HepG2 (cell line): ENCODE measurements at regions not wholly inside any gene's neighbourhood (a gene's known extent, or its start where the extent isn't known, plus 50 kb on each side); places are given as distances from the start of the nearest gene placed in this dataset.
"Not testable (repeated sequence)": the region's sequence is repeated elsewhere in the genome, so short reads cannot be mapped to it uniquely, and the experiment has no call there.

Source experiments
- MAFK ChIP-seq, 2 experiments: IDR thresholded peaks in 1 of 2; conservative IDR thresholded peaks in 1 of 2; 2 replicates each; pipeline ENCODE4 v1.6.1; 2011; ENCODE audit warnings: improper control_type of control experiment in 2 of 2, low read length in 2 of 2
- MED1 ChIP-seq: sonication (generic); formaldehyde crosslinking; IDR thresholded peaks from 2 replicates; pipeline ENCODE4 v1.4.0; 2020; ENCODE audit warnings: missing genetic modification reagents
- NCOR1 ChIP-seq: fragments of 200-600 bp; sonication (generic); IDR thresholded peaks from 2 replicates; pipeline ENCODE4 v1.7.0; 2017; ENCODE audit warnings: antibody characterized with exemption, low read length, borderline replicate concordance
- NKX3-1 ChIP-seq: sonication (generic); formaldehyde crosslinking; IDR thresholded peaks from 2 replicates; pipeline ENCODE4 v1.5.0; 2020; ENCODE audit warnings: missing genetic modification reagents
- TBP ChIP-seq: sonication (generic); formaldehyde crosslinking; IDR thresholded peaks from 2 replicates; pipeline ENCODE4 v1.5.0; 2020; ENCODE audit warnings: missing genetic modification reagents
- ZNF121 ChIP-seq: sonication (generic); formaldehyde crosslinking; IDR thresholded peaks from 2 replicates; pipeline ENCODE4 v1.5.0; 2020; ENCODE audit warnings: mild to moderate bottlenecking, missing genetic modification reagents
- ZNF263 ChIP-seq: sonication (generic); formaldehyde crosslinking; IDR thresholded peaks from 2 replicates; pipeline ENCODE4 v1.4.0; 2020; ENCODE audit warnings: missing genetic modification reagents
- TF ChIP-seq, protein P1 (sequence below): sonication (generic); formaldehyde crosslinking; IDR thresholded peaks from 2 replicates; pipeline ENCODE4 v1.5.0; 2020; ENCODE audit warnings: mild to moderate bottlenecking, missing genetic modification reagents, borderline replicate concordance
- TF ChIP-seq, protein P2 (sequence below): sonication (generic); formaldehyde crosslinking; IDR thresholded peaks from 2 replicates; pipeline ENCODE4 v1.4.0; 2020; ENCODE audit warnings: mild to moderate bottlenecking, missing genetic modification reagents
- TF ChIP-seq, protein P3 (sequence below): sonication (generic); formaldehyde crosslinking; conservative IDR thresholded peaks from 2 replicates; pipeline ENCODE4 v1.8.1; 2023; ENCODE audit warnings: missing genetic modification reagents

DNA sequence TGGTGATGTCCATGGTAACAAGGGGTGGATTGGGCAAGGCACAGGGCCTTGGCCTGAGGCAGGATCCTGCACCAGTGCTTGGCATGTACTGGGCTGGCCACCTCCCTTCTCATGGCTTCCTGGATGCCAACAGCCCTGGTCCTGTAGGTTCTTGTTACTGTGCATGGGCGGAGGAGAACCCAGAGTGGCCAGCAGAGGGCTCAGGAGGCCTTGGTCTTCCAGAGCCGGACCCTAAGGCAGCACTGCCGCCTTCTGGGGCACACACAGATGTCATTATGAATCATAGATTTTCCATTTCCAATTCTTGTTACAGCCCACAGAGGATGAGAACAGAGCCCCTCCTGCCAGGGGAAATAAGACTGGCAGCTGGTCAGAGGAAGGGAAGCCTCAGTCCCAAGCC is 122.7 kb downstream of the ZNF267 start:
- TF ChIP-seq ZNF263 (CRISPR knock-in tag); MAFK (conservative IDR thresholded peaks at IDR 0.05 in 1 of 2, IDR thresholded peaks at IDR 0.05 in 1 of 2; ENCODE audit: low read length in 2 of 2); NKX3-1; ZNF121 (CRISPR knock-in tag); TBP (CRISPR knock-in tag); MED1 (CRISPR knock-in tag); NCOR1: not testable (repeated sequence)
- TF ChIP-seq, protein P1, sequence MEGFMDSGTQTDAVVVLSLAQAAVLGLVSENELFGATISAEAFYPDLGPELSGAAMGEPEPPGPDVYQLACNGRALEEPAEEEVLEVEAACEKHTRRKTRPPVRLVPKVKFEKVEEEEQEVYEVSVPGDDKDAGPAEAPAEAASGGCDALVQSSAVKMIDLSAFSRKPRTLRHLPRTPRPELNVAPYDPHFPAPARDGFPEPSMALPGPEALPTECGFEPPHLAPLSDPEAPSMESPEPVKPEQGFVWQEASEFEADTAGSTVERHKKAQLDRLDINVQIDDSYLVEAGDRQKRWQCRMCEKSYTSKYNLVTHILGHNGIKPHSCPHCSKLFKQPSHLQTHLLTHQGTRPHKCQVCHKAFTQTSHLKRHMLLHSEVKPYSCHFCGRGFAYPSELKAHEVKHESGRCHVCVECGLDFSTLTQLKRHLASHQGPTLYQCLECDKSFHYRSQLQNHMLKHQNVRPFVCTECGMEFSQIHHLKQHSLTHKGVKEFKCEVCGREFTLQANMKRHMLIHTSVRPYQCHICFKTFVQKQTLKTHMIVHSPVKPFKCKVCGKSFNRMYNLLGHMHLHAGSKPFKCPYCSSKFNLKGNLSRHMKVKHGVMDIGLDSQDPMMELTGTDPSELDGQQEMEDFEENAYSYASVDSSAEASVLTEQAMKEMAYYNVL (CRISPR knock-in tag), result not testable (repeated sequence)
- TF ChIP-seq, protein P2, sequence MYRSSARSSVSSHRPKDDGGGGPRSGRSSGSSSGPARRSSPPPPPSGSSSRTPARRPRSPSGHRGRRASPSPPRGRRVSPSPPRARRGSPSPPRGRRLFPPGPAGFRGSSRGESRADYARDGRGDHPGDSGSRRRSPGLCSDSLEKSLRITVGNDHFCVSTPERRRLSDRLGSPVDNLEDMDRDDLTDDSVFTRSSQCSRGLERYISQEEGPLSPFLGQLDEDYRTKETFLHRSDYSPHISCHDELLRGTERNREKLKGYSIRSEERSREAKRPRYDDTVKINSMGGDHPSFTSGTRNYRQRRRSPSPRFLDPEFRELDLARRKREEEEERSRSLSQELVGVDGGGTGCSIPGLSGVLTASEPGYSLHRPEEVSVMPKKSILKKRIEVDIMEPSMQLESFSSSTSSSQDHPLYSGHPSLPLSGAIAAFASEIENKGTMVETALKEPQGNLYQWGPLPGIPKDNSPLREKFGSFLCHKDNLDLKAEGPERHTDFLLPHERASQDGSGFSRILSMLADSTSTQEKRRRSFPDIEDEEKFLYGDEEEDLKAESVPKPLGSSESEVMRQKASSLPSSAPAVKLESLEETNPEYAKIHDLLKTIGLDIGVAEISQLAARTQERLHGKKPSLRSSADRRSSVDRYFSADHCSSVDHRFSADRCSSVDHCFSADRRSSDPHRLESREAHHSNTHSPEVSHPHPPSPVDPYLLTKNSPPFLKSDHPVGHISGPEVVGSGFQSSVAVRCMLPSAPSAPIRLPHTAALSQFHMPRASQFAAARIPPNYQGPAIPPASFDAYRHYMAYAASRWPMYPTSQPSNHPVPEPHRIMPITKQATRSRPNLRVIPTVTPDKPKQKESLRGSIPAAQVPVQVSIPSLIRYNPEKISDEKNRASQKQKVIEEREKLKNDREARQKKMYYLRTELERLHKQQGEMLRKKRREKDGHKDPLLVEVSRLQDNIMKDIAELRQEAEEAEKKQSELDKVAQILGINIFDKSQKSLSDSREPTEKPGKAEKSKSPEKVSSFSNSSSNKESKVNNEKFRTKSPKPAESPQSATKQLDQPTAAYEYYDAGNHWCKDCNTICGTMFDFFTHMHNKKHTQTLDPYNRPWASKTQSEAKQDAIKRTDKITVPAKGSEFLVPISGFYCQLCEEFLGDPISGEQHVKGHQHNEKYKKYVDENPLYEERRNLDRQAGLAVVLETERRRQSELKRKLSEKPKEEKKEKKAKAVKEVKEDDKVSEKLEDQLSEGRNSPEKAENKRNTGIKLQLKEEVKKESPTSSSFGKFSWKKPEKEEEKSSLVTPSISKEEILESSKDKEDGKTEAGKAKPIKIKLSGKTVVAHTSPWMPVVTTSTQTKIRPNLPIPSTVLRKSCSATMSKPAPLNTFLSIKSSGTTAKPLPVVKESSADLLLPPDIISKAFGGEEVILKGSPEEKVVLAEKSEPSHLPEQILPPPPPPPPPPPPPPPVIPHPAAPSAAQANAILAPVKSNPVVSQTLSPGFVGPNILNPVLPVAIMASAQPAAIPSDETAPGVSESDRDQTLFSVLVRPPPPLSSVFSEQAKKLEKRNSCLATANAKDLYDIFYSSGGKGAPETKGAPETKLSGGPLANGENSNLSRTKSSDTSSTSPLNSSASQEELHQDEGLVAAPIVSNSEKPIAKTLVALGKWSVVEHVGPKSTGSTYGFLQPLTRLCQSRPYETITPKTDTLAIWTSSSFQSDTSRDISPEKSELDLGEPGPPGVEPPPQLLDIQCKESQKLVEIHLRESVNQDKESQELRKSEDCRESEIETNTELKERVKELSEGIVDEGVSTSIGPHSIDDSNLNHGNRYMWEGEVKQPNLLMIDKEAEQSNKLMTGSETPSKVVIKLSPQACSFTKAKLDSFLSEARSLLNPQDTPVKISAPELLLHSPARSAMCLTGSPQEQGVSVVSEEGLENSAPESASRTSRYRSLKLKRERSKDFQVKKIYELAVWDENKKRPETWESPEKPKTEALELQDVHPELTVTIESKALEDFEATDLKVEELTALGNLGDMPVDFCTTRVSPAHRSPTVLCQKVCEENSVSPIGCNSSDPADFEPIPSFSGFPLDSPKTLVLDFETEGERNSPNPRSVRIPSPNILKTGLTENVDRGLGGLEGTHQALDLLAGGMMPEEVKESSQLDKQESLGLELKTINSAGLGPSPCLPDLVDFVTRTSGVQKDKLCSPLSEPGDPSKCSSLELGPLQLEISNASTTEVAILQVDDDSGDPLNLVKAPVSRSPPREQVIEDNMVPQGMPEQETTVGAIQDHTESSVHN, result not testable (repeated sequence)
- TF ChIP-seq, protein P3, sequence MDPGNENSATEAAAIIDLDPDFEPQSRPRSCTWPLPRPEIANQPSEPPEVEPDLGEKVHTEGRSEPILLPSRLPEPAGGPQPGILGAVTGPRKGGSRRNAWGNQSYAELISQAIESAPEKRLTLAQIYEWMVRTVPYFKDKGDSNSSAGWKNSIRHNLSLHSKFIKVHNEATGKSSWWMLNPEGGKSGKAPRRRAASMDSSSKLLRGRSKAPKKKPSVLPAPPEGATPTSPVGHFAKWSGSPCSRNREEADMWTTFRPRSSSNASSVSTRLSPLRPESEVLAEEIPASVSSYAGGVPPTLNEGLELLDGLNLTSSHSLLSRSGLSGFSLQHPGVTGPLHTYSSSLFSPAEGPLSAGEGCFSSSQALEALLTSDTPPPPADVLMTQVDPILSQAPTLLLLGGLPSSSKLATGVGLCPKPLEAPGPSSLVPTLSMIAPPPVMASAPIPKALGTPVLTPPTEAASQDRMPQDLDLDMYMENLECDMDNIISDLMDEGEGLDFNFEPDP, result not testable (repeated sequence)
